H1 (cell line): ENCODE measurements at regions not wholly inside any gene's neighbourhood (a gene's known extent, or its start where the extent isn't known, plus 50 kb on each side); places are given as distances from the start of the nearest gene placed in this dataset.

Experiments
- SIX5 ChIP-seq: IDR thresholded peaks from 2 replicates; pipeline ENCODE4 v1.6.1; 2011; ENCODE audit warnings: mild to moderate bottlenecking, low read depth, low read length
- TAF1 ChIP-seq: IDR thresholded peaks from 2 replicates; pipeline ENCODE4 v1.6.1; 2011; ENCODE audit warnings: mild to moderate bottlenecking, low read depth, low read length
- TF ChIP-seq, protein P1 (sequence below): IDR thresholded peaks from 2 replicates; pipeline ENCODE4 v1.6.1; 2011; ENCODE audit warnings: low read length, improper control_type of control experiment

- no peak for TF ChIP-seq SIX5
- no peak for TF ChIP-seq TAF1
- TF ChIP-seq, protein P1, sequence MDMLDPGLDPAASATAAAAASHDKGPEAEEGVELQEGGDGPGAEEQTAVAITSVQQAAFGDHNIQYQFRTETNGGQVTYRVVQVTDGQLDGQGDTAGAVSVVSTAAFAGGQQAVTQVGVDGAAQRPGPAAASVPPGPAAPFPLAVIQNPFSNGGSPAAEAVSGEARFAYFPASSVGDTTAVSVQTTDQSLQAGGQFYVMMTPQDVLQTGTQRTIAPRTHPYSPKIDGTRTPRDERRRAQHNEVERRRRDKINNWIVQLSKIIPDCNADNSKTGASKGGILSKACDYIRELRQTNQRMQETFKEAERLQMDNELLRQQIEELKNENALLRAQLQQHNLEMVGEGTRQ: no peak
Measured at GRCh38 chr15:23773093-23773492, 86.0 kb upstream of the NDN start (continued).
